ENCODE measurements at regions not wholly inside any gene's neighbourhood (a gene's known extent, or its start where the extent isn't known, plus 50 kb on each side); places are given as distances from the start of the nearest gene placed in this dataset.

DNA sequence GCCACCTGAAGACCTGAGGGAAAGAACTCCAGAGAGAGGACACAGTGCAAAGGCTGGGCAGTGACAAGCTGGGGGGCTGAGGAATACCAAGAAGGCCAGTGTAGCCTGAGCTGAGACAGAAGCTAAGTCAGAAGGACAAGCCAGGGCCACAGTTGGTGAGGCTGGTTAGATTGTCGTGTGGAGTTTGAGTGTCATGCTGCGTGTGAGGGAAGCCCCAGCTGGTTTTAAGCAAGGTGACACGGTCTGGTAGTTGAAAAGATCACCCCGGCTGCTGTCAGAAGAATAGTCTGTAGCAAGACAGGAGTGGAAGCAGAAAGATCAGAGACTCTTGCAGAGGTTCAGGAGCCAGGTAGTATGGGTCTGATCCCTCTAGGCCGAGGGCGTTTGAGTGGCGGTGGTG, 50.6 kb upstream of the RMDN2 start:
- H3K4me1 ChIP-seq: peaks cover 0 to 70% (median 47%) of the 10 kb centered on the region in 12 donors
- intact Hi-C loops (cut with DNase I): loop anchor here in 7 of 10 donors (2.0 to 10.0 kb wide), 7 partner anchors 202 to 720 kb away; partner anchors contain the start of gene EIF2AK2 (in 1 of the 7)
- H3K4me3 ChIP-seq: no peak overlapping the region
- TF ChIP-seq POLR2A (IDR thresholded peaks at IDR 0.05): no peak
- TF ChIP-seq, protein P1, sequence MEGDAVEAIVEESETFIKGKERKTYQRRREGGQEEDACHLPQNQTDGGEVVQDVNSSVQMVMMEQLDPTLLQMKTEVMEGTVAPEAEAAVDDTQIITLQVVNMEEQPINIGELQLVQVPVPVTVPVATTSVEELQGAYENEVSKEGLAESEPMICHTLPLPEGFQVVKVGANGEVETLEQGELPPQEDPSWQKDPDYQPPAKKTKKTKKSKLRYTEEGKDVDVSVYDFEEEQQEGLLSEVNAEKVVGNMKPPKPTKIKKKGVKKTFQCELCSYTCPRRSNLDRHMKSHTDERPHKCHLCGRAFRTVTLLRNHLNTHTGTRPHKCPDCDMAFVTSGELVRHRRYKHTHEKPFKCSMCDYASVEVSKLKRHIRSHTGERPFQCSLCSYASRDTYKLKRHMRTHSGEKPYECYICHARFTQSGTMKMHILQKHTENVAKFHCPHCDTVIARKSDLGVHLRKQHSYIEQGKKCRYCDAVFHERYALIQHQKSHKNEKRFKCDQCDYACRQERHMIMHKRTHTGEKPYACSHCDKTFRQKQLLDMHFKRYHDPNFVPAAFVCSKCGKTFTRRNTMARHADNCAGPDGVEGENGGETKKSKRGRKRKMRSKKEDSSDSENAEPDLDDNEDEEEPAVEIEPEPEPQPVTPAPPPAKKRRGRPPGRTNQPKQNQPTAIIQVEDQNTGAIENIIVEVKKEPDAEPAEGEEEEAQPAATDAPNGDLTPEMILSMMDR (IDR thresholded peaks at IDR 0.05): no peak
- H3K36me3 ChIP-seq: no peaks in the 10 kb centered on the region
- WGBS, 4 donors: 93 to 98% (median 95%) methylated on average over 7 of the region's 7 CpGs
- no peaks in the 10 kb centered on the region for H3K27me3 ChIP-seq
- no peaks in the 10 kb centered on the region for H3K9me3 ChIP-seq
- no peak for DNase-seq
- no peak for ATAC-seq
- peak overlapping the region in 6 of 12 donors; percentile 42 to 84 (median 78) for H3K27ac ChIP-seq
